Stimulated activated effector memory CD8-positive, alpha-beta T cell treated with anti-CD3 and anti-CD28 coated beads, Interleukin-12 subunit alpha, Interleukin-12 subunit beta, amount 100 ng/mL, for 72 hours (primary cell): ENCODE measurements at regions not wholly inside any gene's neighbourhood (a gene's known extent, or its start where the extent isn't known, plus 50 kb on each side); places are given as distances from the start of the nearest gene placed in this dataset.

Experiments used
- ATAC-seq: fragments of 150-1000 bp; cut with Tn5 transposase; 2 replicates; pipeline ENCODE4 v1.10.0; 2021
- DNase-seq, 2 donors: peaks; one replicate each; pipeline ENCODE4 v3.0.0; 2021 to 2022; ENCODE audit warnings: low spot score in 2 of 2
- H3K27ac Mint-ChIP-seq: one replicate; pipeline ENCODE4 v1.8.0; 2022; ENCODE audit warnings: mild to moderate bottlenecking, mixed read lengths
- H3K36me3 Mint-ChIP-seq: one replicate; pipeline ENCODE4 v1.8.0; 2022; ENCODE audit warnings: mild to moderate bottlenecking, mixed read lengths
- H3K4me1 Mint-ChIP-seq: one replicate; pipeline ENCODE4 v1.8.0; 2022; ENCODE audit warnings: mixed read lengths
- H3K4me3 Mint-ChIP-seq: one replicate; pipeline ENCODE4 v1.8.0; 2022; ENCODE audit warnings: mild to moderate bottlenecking, mixed read lengths
- H3K9me3 Mint-ChIP-seq: one replicate; pipeline ENCODE4 v1.8.0; 2022; ENCODE audit warnings: mixed read lengths

GRCh38 chr13:63042686-63043085, 1627.0 kb upstream of the PCDH20 start:
- H3K9me3 Mint-ChIP-seq = peaks cover 17% of the 10 kb centered on the region
- DNase-seq = no peak
- H3K27ac Mint-ChIP-seq = no peak overlapping the region
- H3K4me1 Mint-ChIP-seq = no peaks in the 10 kb centered on the region
- H3K4me3 Mint-ChIP-seq = no peak overlapping the region
- no peaks in the 10 kb centered on the region for H3K36me3 Mint-ChIP-seq
- ATAC-seq = peak; percentile 11

GRCh38 chr13:63041640-63042414, 1626.2 kb upstream of the PCDH20 start:
- H3K36me3 Mint-ChIP-seq = no peaks in the 10 kb centered on the region
- H3K27ac Mint-ChIP-seq = no peak overlapping the region
- H3K9me3 Mint-ChIP-seq = peaks cover 17% of the 10 kb centered on the region
- DNase-seq = no peak
- no peaks in the 10 kb centered on the region for H3K4me1 Mint-ChIP-seq
- ATAC-seq = peak; percentile 53
- no peak overlapping the region for H3K4me3 Mint-ChIP-seq

GRCh38 chr13:63026285-63026797, 1610.7 kb upstream of the PCDH20 start:
- Mint-ChIP-seq H3K27ac (no peak overlapping the region), H3K4me3 (no peak overlapping the region), H3K9me3 (peaks cover 18% of the 10 kb centered on the region), H3K4me1 (no peaks in the 10 kb centered on the region), H3K36me3 (no peaks in the 10 kb centered on the region)
- ATAC-seq (no peak), DNase-seq (no peak)

- DNase-seq (no peak), ATAC-seq (no peak)
- Mint-ChIP-seq H3K4me1 (no peaks in the 10 kb centered on the region), H3K36me3 (no peaks in the 10 kb centered on the region), H3K4me3 (no peak overlapping the region), H3K27ac (no peak overlapping the region), H3K9me3 (peaks cover 18% of the 10 kb centered on the region)
Measured at GRCh38 chr13:63025741-63026140, 1610.1 kb upstream of the PCDH20 start.

- no peaks in the 10 kb centered on the region for H3K36me3 Mint-ChIP-seq
- ATAC-seq (no peak), DNase-seq (no peak)
- no peak overlapping the region for H3K4me3 Mint-ChIP-seq
- H3K27ac Mint-ChIP-seq = no peak overlapping the region
- peaks cover 14% of the 10 kb centered on the region for H3K9me3 Mint-ChIP-seq
- H3K4me1 Mint-ChIP-seq = no peaks in the 10 kb centered on the region
Measured at GRCh38 chr13:63024458-63024857, 1608.8 kb upstream of the PCDH20 start.

- H3K4me3 Mint-ChIP-seq = no peak overlapping the region
- no peak for ATAC-seq
- no peaks in the 10 kb centered on the region for H3K36me3 Mint-ChIP-seq
- H3K27ac Mint-ChIP-seq = no peak overlapping the region
- no peaks in the 10 kb centered on the region for H3K4me1 Mint-ChIP-seq
- H3K9me3 Mint-ChIP-seq = peaks cover 25% of the 10 kb centered on the region
- DNase-seq = no peak
Measured at GRCh38 chr13:63011996-63012395, 1596.3 kb upstream of the PCDH20 start.

- Mint-ChIP-seq H3K36me3 (no peaks in the 10 kb centered on the region), H3K4me1 (no peaks in the 10 kb centered on the region), H3K9me3 (peaks cover 25% of the 10 kb centered on the region), H3K27ac (no peak overlapping the region), H3K4me3 (no peak overlapping the region)
- ATAC-seq (no peak), DNase-seq (no peak)
Measured at GRCh38 chr13:63010072-63010658, 1594.5 kb upstream of the PCDH20 start.

- H3K27ac Mint-ChIP-seq = no peak overlapping the region
- no peaks in the 10 kb centered on the region for H3K4me1 Mint-ChIP-seq
- ATAC-seq = no peak
- H3K9me3 Mint-ChIP-seq = peaks cover 26% of the 10 kb centered on the region
- H3K36me3 Mint-ChIP-seq = no peaks in the 10 kb centered on the region
- H3K4me3 Mint-ChIP-seq = no peak overlapping the region
- no peak for DNase-seq
Measured at GRCh38 chr13:63005625-63006024, 1590.0 kb upstream of the PCDH20 start.

- H3K4me3 Mint-ChIP-seq = no peak overlapping the region
- no peaks in the 10 kb centered on the region for H3K4me1 Mint-ChIP-seq
- no peaks in the 10 kb centered on the region for H3K36me3 Mint-ChIP-seq
- H3K9me3 Mint-ChIP-seq = peaks cover 19% of the 10 kb centered on the region
- ATAC-seq = no peak
- no peak for DNase-seq
- no peak overlapping the region for H3K27ac Mint-ChIP-seq
Measured at GRCh38 chr13:62997696-62998095, 1582.0 kb upstream of the PCDH20 start.

- ATAC-seq (no peak), DNase-seq (no peak)
- Mint-ChIP-seq H3K4me3 (no peak overlapping the region), H3K4me1 (no peaks in the 10 kb centered on the region), H3K9me3 (peaks cover 19% of the 10 kb centered on the region), H3K27ac (no peak overlapping the region), H3K36me3 (no peaks in the 10 kb centered on the region)
Measured at GRCh38 chr13:62997038-62997599, 1581.5 kb upstream of the PCDH20 start.

- no peak for DNase-seq
- Mint-ChIP-seq H3K9me3 (peaks cover 17% of the 10 kb centered on the region), H3K4me1 (no peaks in the 10 kb centered on the region), H3K4me3 (no peak overlapping the region), H3K36me3 (no peaks in the 10 kb centered on the region), H3K27ac (no peak overlapping the region)
- ATAC-seq = no peak
Measured at GRCh38 chr13:62973804-62974203, 1558.2 kb upstream of the PCDH20 start.

- DNase-seq (no peak), ATAC-seq (no peak)
- Mint-ChIP-seq H3K9me3 (peaks cover 21% of the 10 kb centered on the region), H3K4me3 (no peak overlapping the region), H3K4me1 (no peaks in the 10 kb centered on the region), H3K36me3 (no peaks in the 10 kb centered on the region), H3K27ac (no peak overlapping the region)
Measured at GRCh38 chr13:62964522-62964921, 1548.9 kb upstream of the PCDH20 start.

- Mint-ChIP-seq H3K4me1 (no peaks in the 10 kb centered on the region), H3K9me3 (peaks cover 16% of the 10 kb centered on the region), H3K27ac (no peak overlapping the region), H3K4me3 (no peak overlapping the region), H3K36me3 (no peaks in the 10 kb centered on the region)
- ATAC-seq = no peak
- DNase-seq = no peak
Measured at GRCh38 chr13:62960723-62961122, 1545.1 kb upstream of the PCDH20 start.

GRCh38 chr13:62933809-62934208, 1518.2 kb upstream of the PCDH20 start:
- DNase-seq (no peak), ATAC-seq (no peak)
- H3K27ac Mint-ChIP-seq = no peak overlapping the region
- H3K36me3 Mint-ChIP-seq = no peaks in the 10 kb centered on the region
- H3K9me3 Mint-ChIP-seq = peaks cover 17% of the 10 kb centered on the region
- no peak overlapping the region for H3K4me3 Mint-ChIP-seq
- no peaks in the 10 kb centered on the region for H3K4me1 Mint-ChIP-seq

- Mint-ChIP-seq H3K4me3 (no peak overlapping the region), H3K4me1 (no peaks in the 10 kb centered on the region), H3K9me3 (peaks cover 20% of the 10 kb centered on the region), H3K27ac (no peak overlapping the region), H3K36me3 (no peaks in the 10 kb centered on the region)
- DNase-seq = no peak
- ATAC-seq = no peak
Measured at GRCh38 chr13:62932256-62932883, 1516.7 kb upstream of the PCDH20 start.
